Fibroblast of the aortic adventitia (primary cell): ENCODE measurements at regions not wholly inside any gene's neighbourhood (a gene's known extent, or its start where the extent isn't known, plus 50 kb on each side); places are given as distances from the start of the nearest gene placed in this dataset. TPM values are rescaled to one million over a fixed set of nuclear protein-coding genes. Genes with fewer than 3 reads are reported as not detected.

Experiments used
- DNase-seq: peaks from one replicate; pipeline ENCODE4 v3.0.0-alpha.2; 2010; ENCODE audit warnings: low read depth
- H3K4me3 ChIP-seq: 2 replicates; pipeline ENCODE4 v1.5.1; 2011; ENCODE audit warnings: low read depth, mild to moderate bottlenecking, control low read depth, low read length, moderate library complexity
- CTCF ChIP-seq: IDR thresholded peaks from 2 replicates; pipeline ENCODE4 v1.5.1; 2011; ENCODE audit warnings: mild to moderate bottlenecking, low read length, control low read depth, inconsistent platforms; ENCODE audit not compliant: insufficient read depth
- small RNA-seq: library from RNA; depleted of rRNA; stranded (forward); fragments of <200 nt; gene quantifications from one replicate; pipeline ENCODE3, GENCODE V24; 2012

DNA sequence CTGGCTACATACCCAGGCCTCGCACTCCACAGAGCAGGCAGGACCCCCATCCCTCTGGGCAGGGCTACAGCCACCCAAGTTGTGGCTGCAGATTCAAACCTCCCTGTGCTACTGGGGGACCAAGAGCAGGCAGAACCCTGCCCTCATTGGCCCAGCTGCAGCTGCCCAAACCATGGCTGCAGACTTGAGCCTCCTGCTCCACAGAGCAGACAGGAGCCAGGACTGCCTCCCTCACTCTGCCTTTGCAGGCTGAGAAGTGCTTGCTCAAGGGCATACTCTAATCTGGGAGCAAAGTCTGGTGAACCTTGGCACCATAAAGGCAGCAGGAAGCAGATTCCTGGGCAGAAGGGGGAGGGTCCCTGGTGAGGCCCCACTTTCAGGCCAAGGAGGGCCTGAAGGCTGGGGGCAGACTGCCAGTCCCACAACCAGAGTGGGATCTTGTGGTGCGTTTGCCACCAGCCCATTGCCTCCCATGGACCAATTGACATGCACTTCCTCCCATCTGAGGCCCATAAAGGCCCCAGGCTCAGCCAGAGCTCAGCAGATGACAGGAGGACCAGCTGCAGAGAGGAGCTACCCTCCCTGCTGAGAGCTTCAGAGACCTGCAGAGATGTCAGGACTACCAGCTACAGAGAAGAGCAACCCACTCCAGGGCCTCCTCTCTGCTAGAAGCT lies 64.2 kb upstream of the EPHA6 start:
- no peak for DNase-seq
- H3K4me3 ChIP-seq: no peak overlapping the region
- TF ChIP-seq CTCF: no peak

DNA sequence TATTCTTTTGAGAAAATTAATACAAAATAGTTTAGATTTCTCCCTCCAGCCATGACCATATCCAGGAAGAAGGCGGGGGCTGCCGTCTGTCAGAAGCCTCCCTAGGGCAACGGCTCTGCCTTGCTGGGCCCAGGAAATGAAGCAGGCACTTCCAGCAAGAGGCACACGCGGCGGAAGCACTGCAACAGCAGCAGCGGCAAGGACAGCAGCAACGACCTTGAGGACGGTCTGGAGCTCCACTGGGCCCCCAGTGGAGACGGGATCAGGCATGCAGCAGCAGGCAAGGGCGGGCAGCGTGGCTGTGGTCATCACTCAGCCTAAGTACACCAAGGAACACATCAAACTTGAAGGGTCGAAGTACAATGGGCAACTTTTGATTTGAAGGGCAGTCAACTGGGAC lies 61.3 kb upstream of the EPHA6 start:
- no peak overlapping the region for H3K4me3 ChIP-seq
- TF ChIP-seq CTCF: no peak
- no peak for DNase-seq

GRCh38 chr3:96754128-96754527 lies 60.3 kb upstream of the EPHA6 start:
- H3K4me3 ChIP-seq: no peak overlapping the region
- TF ChIP-seq CTCF: no peak
- DNase-seq: no peak

DNA sequence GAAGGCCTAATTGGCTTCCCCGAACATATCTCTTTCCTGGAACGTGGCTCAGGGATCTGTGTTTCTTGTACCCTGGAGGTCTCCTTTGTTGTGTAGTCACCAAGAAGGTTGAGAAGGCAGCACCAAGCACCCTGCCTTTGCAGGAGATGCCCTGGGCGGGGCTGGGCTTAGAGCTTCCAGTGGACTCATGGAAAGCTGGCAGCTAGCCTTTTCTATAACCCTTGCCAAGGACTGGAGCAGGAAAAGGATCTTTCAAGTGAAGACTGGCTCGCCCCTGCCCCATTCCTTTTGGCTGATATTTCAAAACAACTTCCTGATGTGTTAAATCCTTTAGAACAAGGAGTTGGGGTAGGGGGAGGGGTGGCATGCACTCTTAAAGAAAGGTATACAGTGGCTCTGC lies 58.9 kb upstream of the EPHA6 start:
- H3K4me3 ChIP-seq: no peak overlapping the region
- no peak for TF ChIP-seq CTCF
- DNase-seq: no peak

GRCh38 chr3:96756516-96756915 lies 57.9 kb upstream of the EPHA6 start:
- no peak overlapping the region for H3K4me3 ChIP-seq
- TF ChIP-seq CTCF: no peak
- no peak for DNase-seq

- no peak for DNase-seq
- TF ChIP-seq CTCF: no peak
- no peak overlapping the region for H3K4me3 ChIP-seq
These were observed 53.4 kb upstream of the EPHA6 start for GRCh38 chr3:96760956-96761355.

Small RNAs in the stretch of these regions (small RNA-seq; reads per million reads assigned to genes)
- gene MIR8060 (not detected), gene RNU6-1094P (not detected)
